ENCODE measurements at regions not wholly inside any gene's neighbourhood (a gene's known extent, or its start where the extent isn't known, plus 50 kb on each side); places are given as distances from the start of the nearest gene placed in this dataset.
"Not testable (repeated sequence)": the region's sequence is repeated elsewhere in the genome, so short reads cannot be mapped to it uniquely, and the experiment has no call there.

GRCh38 chr17:21767162-21768156 is 75.1 kb downstream of the KCNJ18 start:
- TF ChIP-seq CTCF (IDR thresholded peaks at IDR 0.05); E2F4 (CRISPR knock-in tag; IDR thresholded peaks at IDR 0.05; ENCODE audit: borderline replicate concordance, low read depth): not testable (repeated sequence)
